ENCODE measurements at regions not wholly inside any gene's neighbourhood (a gene's known extent, or its start where the extent isn't known, plus 50 kb on each side); places are given as distances from the start of the nearest gene placed in this dataset.

DNA sequence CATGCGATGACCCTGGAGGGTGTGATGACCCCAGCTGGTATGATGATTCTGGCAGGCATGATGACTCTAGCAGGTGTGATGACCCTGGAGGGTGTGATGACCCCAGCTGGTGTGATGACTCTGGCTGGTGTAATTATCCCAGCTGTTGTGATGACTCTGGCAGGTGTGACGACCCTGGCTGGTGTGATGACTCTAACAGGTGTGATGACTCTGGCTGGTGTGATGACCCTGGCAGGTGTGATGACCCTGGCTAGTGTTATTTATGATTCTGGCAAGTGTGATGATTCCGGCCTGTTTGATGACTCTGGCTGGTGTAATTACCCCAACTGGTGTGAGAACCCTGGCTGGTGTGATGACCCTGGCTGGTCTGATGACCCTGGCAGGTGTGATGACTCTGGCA is 427.2 kb downstream of the QKI start:
- WGBS (ENCODE audit: low lambda C conversion rate) = 70% methylated on average over 2 of the region's 3 CpGs

More for the DNA sequence above, 427.2 kb downstream of the QKI start:
- H3K36me3 ChIP-seq (replicated peaks in 1 of 2; ENCODE audit: control insufficient read depth in 1 of 2, insufficient read depth in 2 of 2, low read length in 2 of 2) = no peaks in the 10 kb centered on the region
- TF ChIP-seq ZNF317 (CRISPR knock-in tag; IDR thresholded peaks at IDR 0.05) (no peak), SNAI1 (CRISPR knock-in tag; IDR thresholded peaks at IDR 0.05; ENCODE audit: borderline replicate concordance) (no peak), CHD4 (IDR thresholded peaks at IDR 0.05; ENCODE audit: borderline replicate concordance, low read length) (no peak), AKAP8 (CRISPR knock-in tag; IDR thresholded peaks at IDR 0.05) (no peak), ZNF550 (CRISPR knock-in tag; IDR thresholded peaks at IDR 0.05; ENCODE audit: borderline replicate concordance) (no peak), TBP (CRISPR knock-in tag; IDR thresholded peaks at IDR 0.05) (no peak), GTF2F1 (IDR thresholded peaks at IDR 0.05; ENCODE audit: low read length) (no peak), ZKSCAN5 (CRISPR knock-in tag; IDR thresholded peaks at IDR 0.05) (no peak), ZNF432 (CRISPR knock-in tag; IDR thresholded peaks at IDR 0.05; ENCODE audit: borderline replicate concordance) (no peak), CREB1 (IDR thresholded peaks at IDR 0.05) (peak; percentile 65), CREB1 (CRISPR knock-in tag; IDR thresholded peaks at IDR 0.05) (no peak)
- TF ChIP-seq, protein P1, sequence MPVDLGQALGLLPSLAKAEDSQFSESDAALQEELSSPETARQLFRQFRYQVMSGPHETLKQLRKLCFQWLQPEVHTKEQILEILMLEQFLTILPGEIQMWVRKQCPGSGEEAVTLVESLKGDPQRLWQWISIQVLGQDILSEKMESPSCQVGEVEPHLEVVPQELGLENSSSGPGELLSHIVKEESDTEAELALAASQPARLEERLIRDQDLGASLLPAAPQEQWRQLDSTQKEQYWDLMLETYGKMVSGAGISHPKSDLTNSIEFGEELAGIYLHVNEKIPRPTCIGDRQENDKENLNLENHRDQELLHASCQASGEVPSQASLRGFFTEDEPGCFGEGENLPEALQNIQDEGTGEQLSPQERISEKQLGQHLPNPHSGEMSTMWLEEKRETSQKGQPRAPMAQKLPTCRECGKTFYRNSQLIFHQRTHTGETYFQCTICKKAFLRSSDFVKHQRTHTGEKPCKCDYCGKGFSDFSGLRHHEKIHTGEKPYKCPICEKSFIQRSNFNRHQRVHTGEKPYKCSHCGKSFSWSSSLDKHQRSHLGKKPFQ (CRISPR knock-in tag; IDR thresholded peaks at IDR 0.05; ENCODE audit: insufficient replicate concordance) = peak; percentile 98
- TF ChIP-seq, protein P2, sequence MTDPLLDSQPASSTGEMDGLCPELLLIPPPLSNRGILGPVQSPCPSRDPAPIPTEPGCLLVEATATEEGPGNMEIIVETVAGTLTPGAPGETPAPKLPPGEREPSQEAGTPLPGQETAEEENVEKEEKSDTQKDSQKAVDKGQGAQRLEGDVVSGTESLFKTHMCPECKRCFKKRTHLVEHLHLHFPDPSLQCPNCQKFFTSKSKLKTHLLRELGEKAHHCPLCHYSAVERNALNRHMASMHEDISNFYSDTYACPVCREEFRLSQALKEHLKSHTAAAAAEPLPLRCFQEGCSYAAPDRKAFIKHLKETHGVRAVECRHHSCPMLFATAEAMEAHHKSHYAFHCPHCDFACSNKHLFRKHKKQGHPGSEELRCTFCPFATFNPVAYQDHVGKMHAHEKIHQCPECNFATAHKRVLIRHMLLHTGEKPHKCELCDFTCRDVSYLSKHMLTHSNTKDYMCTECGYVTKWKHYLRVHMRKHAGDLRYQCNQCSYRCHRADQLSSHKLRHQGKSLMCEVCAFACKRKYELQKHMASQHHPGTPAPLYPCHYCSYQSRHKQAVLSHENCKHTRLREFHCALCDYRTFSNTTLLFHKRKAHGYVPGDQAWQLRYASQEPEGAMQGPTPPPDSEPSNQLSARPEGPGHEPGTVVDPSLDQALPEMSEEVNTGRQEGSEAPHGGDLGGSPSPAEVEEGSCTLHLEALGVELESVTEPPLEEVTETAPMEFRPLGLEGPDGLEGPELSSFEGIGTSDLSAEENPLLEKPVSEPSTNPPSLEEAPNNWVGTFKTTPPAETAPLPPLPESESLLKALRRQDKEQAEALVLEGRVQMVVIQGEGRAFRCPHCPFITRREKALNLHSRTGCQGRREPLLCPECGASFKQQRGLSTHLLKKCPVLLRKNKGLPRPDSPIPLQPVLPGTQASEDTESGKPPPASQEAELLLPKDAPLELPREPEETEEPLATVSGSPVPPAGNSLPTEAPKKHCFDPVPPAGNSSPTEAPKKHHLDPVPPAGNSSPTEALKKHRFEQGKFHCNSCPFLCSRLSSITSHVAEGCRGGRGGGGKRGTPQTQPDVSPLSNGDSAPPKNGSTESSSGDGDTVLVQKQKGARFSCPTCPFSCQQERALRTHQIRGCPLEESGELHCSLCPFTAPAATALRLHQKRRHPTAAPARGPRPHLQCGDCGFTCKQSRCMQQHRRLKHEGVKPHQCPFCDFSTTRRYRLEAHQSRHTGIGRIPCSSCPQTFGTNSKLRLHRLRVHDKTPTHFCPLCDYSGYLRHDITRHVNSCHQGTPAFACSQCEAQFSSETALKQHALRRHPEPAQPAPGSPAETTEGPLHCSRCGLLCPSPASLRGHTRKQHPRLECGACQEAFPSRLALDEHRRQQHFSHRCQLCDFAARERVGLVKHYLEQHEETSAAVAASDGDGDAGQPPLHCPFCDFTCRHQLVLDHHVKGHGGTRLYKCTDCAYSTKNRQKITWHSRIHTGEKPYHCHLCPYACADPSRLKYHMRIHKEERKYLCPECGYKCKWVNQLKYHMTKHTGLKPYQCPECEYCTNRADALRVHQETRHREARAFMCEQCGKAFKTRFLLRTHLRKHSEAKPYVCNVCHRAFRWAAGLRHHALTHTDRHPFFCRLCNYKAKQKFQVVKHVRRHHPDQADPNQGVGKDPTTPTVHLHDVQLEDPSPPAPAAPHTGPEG (CRISPR knock-in tag; IDR thresholded peaks at IDR 0.05) = no peak
- H3K27ac ChIP-seq (ENCODE audit: extremely low read length, insufficient read depth, low read length) = no peak overlapping the region
- DNase-seq (ENCODE audit: low spot score) (no peak), FAIRE-seq (no peak), ATAC-seq (no peak)
- POLR2A ChIA-PET = no interaction called here
- no peaks in the 10 kb centered on the region for H3K79me2 ChIP-seq (ENCODE audit: insufficient read depth, low read length)
- H3K9ac ChIP-seq (ENCODE audit: insufficient read depth, low read depth, low read length) = no peak overlapping the region
- H3K4me1 ChIP-seq (ENCODE audit: insufficient read depth, low read length) = no peaks in the 10 kb centered on the region
- H3K27me3 ChIP-seq (ENCODE audit: control insufficient read depth in 1 of 2, insufficient read depth in 2 of 2, low read length in 2 of 2) = peaks cover 0 to 8% of the 10 kb centered on the region in 2 experiments; a peak in 1 of 5 replicates
- H3K4me3 ChIP-seq (replicated peaks in 1 of 3; ENCODE audit: insufficient read depth in 1 of 3, low read depth in 2 of 3, low read length in 3 of 3) = no peak overlapping the region
- BruUV-seq (replicated peaks) = no TSS peak
- no peaks in the 10 kb centered on the region for H4K20me1 ChIP-seq (ENCODE audit: insufficient read depth, low read length)
- H2AFZ ChIP-seq (ENCODE audit: low read length) = no peak overlapping the region
- H3K9me3 ChIP-seq (ENCODE audit: low read length) = peaks cover 9% of the 10 kb centered on the region
- CTCF ChIA-PET (ENCODE audit: low intra/inter-chr PET ratio, low total read pairs) = no interaction called here
- H3K4me2 ChIP-seq (ENCODE audit: low read depth, low read length) = no peak overlapping the region
- in situ Hi-C loops (cut with HindIII; ENCODE audit: extremely low pct_ligation_motif_present, low pct_unique_long_range_greater_than_20kb) (no loop called here), intact Hi-C loops (cut with micrococcal nuclease; ENCODE audit: unreplicated experiment) (no loop called here)

Measured in HepG2 (cell line).